ENCODE measurements at regions not wholly inside any gene's neighbourhood (a gene's known extent, or its start where the extent isn't known, plus 50 kb on each side); places are given as distances from the start of the nearest gene placed in this dataset.
"Not testable (repeated sequence)": the region's sequence is repeated elsewhere in the genome, so short reads cannot be mapped to it uniquely, and the experiment has no call there.

DNA sequence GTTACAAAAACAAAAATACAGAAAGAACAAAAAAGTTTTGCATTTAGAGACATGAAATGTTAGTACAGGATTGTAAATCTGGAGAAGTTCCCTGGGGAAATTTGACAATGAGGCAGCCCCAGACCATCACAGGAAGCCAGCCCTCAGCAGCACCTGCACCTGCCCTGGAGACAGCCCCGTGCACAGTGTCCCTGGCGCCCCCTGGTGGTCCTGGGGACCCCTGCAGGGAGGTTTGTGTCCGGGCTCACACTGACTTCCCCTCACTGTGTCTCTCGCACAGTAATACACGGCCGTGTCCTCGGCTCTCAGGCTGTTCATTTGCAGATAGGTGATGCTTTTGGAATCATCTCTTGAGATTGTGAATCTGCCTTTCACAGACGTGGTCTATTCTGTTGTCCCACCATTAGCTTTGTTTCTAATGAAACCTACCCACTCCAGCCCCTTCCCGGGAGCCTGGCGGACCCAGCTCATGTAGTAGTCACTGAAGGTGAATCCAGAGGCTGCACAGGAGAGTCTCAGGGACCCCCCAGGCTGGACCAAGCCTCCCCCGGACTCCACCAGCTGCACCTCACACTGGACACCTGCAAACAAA is 1248.6 kb downstream of the TMEM121 start:
- H3K36me3 ChIP-seq (ENCODE audit: low read depth, missing control alignments); H3K4me1 ChIP-seq; H3K27ac ChIP-seq; H3K9me3 ChIP-seq; intact Hi-C loops (cut with DNase I; ENCODE audit: low total_unique reads); H3K4me3 ChIP-seq; H3K27me3 ChIP-seq: not testable (repeated sequence)
- WGBS, 2 donors, result 32 to 45% methylated on average over 10 to 11 of the region's 11 CpGs
- TF ChIP-seq, protein P1, sequence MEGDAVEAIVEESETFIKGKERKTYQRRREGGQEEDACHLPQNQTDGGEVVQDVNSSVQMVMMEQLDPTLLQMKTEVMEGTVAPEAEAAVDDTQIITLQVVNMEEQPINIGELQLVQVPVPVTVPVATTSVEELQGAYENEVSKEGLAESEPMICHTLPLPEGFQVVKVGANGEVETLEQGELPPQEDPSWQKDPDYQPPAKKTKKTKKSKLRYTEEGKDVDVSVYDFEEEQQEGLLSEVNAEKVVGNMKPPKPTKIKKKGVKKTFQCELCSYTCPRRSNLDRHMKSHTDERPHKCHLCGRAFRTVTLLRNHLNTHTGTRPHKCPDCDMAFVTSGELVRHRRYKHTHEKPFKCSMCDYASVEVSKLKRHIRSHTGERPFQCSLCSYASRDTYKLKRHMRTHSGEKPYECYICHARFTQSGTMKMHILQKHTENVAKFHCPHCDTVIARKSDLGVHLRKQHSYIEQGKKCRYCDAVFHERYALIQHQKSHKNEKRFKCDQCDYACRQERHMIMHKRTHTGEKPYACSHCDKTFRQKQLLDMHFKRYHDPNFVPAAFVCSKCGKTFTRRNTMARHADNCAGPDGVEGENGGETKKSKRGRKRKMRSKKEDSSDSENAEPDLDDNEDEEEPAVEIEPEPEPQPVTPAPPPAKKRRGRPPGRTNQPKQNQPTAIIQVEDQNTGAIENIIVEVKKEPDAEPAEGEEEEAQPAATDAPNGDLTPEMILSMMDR (IDR thresholded peaks at IDR 0.05), result peak in 1 of 3 experiments; percentile 56
- peak; percentile 70 for DNase-seq

DNA sequence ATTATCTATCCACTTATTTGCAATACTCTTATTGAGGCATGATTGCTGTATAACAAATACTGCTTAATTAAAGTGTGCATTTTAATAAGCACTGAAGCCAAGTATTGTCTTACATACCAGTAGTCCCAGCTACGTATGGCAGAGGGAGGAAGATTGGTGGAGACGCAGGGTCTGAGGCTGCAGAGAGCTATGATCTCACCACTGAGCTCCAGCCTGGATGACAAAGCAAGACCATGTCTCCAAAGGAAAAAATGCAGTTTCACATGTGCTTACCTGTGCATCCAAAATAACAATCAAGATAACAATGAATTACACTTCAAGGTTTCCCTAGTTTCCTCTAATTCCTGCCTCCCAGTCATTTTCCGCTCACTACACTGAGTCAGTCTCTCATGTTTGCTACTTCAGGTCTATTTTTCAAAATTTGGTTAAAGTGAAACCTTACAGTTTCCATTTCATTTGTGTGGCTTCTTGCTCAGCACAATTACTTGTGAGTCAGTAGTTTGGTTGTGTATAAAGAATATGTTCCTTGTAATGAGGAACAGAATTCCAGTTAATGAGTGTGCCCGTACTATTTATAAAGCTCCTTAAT is 1250.1 kb downstream of the TMEM121 start:
- intact Hi-C loops (cut with DNase I; ENCODE audit: low total_unique reads), result no loop called here
- no peak overlapping the region for H3K27ac ChIP-seq
- no peak for DNase-seq
- H3K36me3 ChIP-seq (ENCODE audit: low read depth, missing control alignments), result no peaks in the 10 kb centered on the region
- TF ChIP-seq POLR2A (IDR thresholded peaks at IDR 0.05), result no peak
- TF ChIP-seq, protein P1 (IDR thresholded peaks at IDR 0.05), result no peak
- no peaks in the 10 kb centered on the region for H3K4me1 ChIP-seq
- H3K27me3 ChIP-seq, result no peaks in the 10 kb centered on the region
- H3K9me3 ChIP-seq, result no peaks in the 10 kb centered on the region
- 45 to 78% methylated on average over 4 of the region's 4 CpGs for WGBS, 2 donors
- no peak overlapping the region for H3K4me3 ChIP-seq

DNA sequence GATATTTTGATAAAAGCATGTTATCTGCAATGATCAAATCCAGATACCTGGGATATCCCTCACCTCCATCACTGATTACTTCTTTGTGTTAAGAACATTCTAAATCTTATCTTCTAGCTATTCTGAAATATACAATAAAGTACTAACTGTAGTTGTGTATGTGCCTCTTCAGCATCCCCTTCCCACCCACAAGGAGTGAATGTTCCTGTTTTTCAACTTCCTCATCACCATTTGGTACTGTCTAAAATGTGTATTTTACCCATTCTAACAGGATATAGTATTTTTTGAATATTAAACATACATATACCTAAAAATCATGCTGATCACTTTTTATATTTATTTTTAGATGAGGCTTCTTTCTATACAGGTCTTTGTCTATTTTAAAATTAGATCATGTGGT is 1252.6 kb downstream of the TMEM121 start:
- no peaks in the 10 kb centered on the region for H3K27me3 ChIP-seq
- no peak for DNase-seq
- H3K4me1 ChIP-seq, result no peaks in the 10 kb centered on the region
- intact Hi-C loops (cut with DNase I; ENCODE audit: low total_unique reads), result no loop called here
- H3K36me3 ChIP-seq (ENCODE audit: low read depth, missing control alignments), result no peaks in the 10 kb centered on the region
- H3K9me3 ChIP-seq, result no peaks in the 10 kb centered on the region
- no peak overlapping the region for H3K4me3 ChIP-seq
- TF ChIP-seq POLR2A (IDR thresholded peaks at IDR 0.05), result no peak
- TF ChIP-seq, protein P1 (IDR thresholded peaks at IDR 0.05), result no peak
- no peak overlapping the region for H3K27ac ChIP-seq

DNA sequence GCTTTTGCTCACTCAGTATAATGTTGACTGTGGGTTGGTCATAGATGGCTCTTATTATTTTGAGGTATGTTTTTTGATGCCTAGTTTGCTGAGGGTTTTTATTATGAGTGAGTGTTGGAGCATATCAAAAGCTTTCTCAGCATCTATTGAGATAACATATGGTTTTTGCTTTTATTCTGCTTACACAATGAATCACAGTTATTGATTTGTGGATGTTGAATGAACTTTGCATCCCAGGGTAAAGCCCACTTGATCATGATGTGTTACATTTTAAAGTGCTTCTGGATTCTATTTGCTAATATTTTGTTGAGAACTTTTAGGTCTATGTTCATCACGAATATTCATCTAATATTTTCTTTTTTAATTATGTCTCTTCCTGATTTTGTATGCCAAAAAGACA is 1260.3 kb downstream of the TMEM121 start:
- 25 to 45% methylated on average over 1 of the region's 1 CpG for WGBS, 2 donors
- no peaks in the 10 kb centered on the region for H3K9me3 ChIP-seq
- no peak overlapping the region for H3K27ac ChIP-seq
- intact Hi-C loops (cut with DNase I; ENCODE audit: low total_unique reads), result no loop called here
- no peaks in the 10 kb centered on the region for H3K4me1 ChIP-seq
- H3K4me3 ChIP-seq, result no peak overlapping the region
- no peak for DNase-seq
- TF ChIP-seq, protein P1 (IDR thresholded peaks at IDR 0.05), result no peak
- TF ChIP-seq POLR2A (IDR thresholded peaks at IDR 0.05), result no peak
- H3K36me3 ChIP-seq (ENCODE audit: low read depth, missing control alignments), result no peaks in the 10 kb centered on the region
- H3K27me3 ChIP-seq, result no peaks in the 10 kb centered on the region

- DNase-seq, result no peak
- no peaks in the 10 kb centered on the region for H3K27me3 ChIP-seq
- intact Hi-C loops (cut with DNase I; ENCODE audit: low total_unique reads), result no loop called here
- no peaks in the 10 kb centered on the region for H3K4me1 ChIP-seq
- no peak overlapping the region for H3K4me3 ChIP-seq
- no peak for TF ChIP-seq POLR2A (IDR thresholded peaks at IDR 0.05)
- TF ChIP-seq, protein P1 (IDR thresholded peaks at IDR 0.05), result no peak
- WGBS, 2 donors, result 64 to 71% methylated on average over 2 of the region's 2 CpGs
- no peaks in the 10 kb centered on the region for H3K36me3 ChIP-seq (ENCODE audit: low read depth, missing control alignments)
- no peaks in the 10 kb centered on the region for H3K9me3 ChIP-seq
- H3K27ac ChIP-seq, result no peak overlapping the region
Observed at GRCh38 chr14:106787626-106788025, 1261.2 kb downstream of the TMEM121 start.

Data from testis (tissue), 2 donors.